ENCODE measurements at regions not wholly inside any gene's neighbourhood (a gene's known extent, or its start where the extent isn't known, plus 50 kb on each side); places are given as distances from the start of the nearest gene placed in this dataset.

GRCh38 chr4:131159261-131159660 lies 1989.8 kb upstream of the PCDH10 start:
- TF ChIP-seq ZNF148 (tag by site-specific recombination; IDR thresholded peaks at IDR 0.05; ENCODE audit: borderline replicate concordance): no peak
- TF ChIP-seq ZNF600 (tag by site-specific recombination; IDR thresholded peaks at IDR 0.05): no peak
- no peak for TF ChIP-seq SCRT2 (tag by site-specific recombination; IDR thresholded peaks at IDR 0.05)
- TF ChIP-seq ZNF24 (tag by site-specific recombination; IDR thresholded peaks at IDR 0.05): no peak
- no peak for TF ChIP-seq ZFP3 (tag by site-specific recombination; IDR thresholded peaks at IDR 0.05; ENCODE audit: low read depth)
- no peak for TF ChIP-seq ZNF529 (tag by site-specific recombination; IDR thresholded peaks at IDR 0.05; ENCODE audit: insufficient replicate concordance)
- TF ChIP-seq INSM2 (tag by site-specific recombination; IDR thresholded peaks at IDR 0.05): no peak
- TF ChIP-seq ZNF398 (tag by site-specific recombination; IDR thresholded peaks at IDR 0.05): no peak
- TF ChIP-seq ZNF664 (tag by site-specific recombination; IDR thresholded peaks at IDR 0.05): no peak
- TF ChIP-seq ZNF416 (tag by site-specific recombination; IDR thresholded peaks at IDR 0.05): no peak
- TF ChIP-seq ELK4 (IDR thresholded peaks at IDR 0.05; ENCODE audit: borderline replicate concordance, low read depth, low read length): no peak
- TF ChIP-seq BCL11A (tag by site-specific recombination; IDR thresholded peaks at IDR 0.05; ENCODE audit: low read depth): no peak
- TF ChIP-seq ZBTB7A (tag by site-specific recombination; IDR thresholded peaks at IDR 0.05; ENCODE audit: low read depth): no peak
- no peak for TF ChIP-seq ZNF629 (tag by site-specific recombination; IDR thresholded peaks at IDR 0.05)
- no peak for TF ChIP-seq ZFP41 (tag by site-specific recombination; IDR thresholded peaks at IDR 0.05; ENCODE audit: borderline replicate concordance)
- TF ChIP-seq ZNF692 (tag by site-specific recombination; IDR thresholded peaks at IDR 0.05): no peak
- ChIA-PET POLR2A (no interaction called here), CTCF (no interaction called here)
- Histone ChIP-seq H3K27ac (ENCODE audit: extremely low read depth, low read depth, low read length) (no peak overlapping the region), H3K9me3 (ENCODE audit: control insufficient read depth, insufficient read depth, low read depth, low read length) (no peaks in the 10 kb centered on the region), H3K4me1 (ENCODE audit: control insufficient read depth, insufficient read depth, low read length) (no peaks in the 10 kb centered on the region), H3K4me3 (ENCODE audit: low read depth, low read length) (no peak overlapping the region), H3K36me3 (ENCODE audit: control insufficient read depth in 2 of 2, insufficient read depth in 1 of 2, low read length in 2 of 2) (no peaks in the 10 kb centered on the region)

GRCh38 chr4:131192318-131192717 lies 1956.8 kb upstream of the PCDH10 start:
- Histone ChIP-seq H3K4me3 (ENCODE audit: low read depth, low read length) (no peak overlapping the region), H3K27ac (ENCODE audit: extremely low read depth, low read depth, low read length) (no peak overlapping the region), H3K9me3 (ENCODE audit: control insufficient read depth, insufficient read depth, low read depth, low read length) (no peaks in the 10 kb centered on the region), H3K4me1 (ENCODE audit: control insufficient read depth, insufficient read depth, low read length) (no peaks in the 10 kb centered on the region), H3K36me3 (ENCODE audit: control insufficient read depth in 2 of 2, insufficient read depth in 1 of 2, low read length in 2 of 2) (no peaks in the 10 kb centered on the region)
- no peak for TF ChIP-seq GLIS1 (tag by site-specific recombination; IDR thresholded peaks at IDR 0.05)
- TF ChIP-seq ZSCAN23 (tag by site-specific recombination; IDR thresholded peaks at IDR 0.05): no peak
- TF ChIP-seq KLF7 (tag by site-specific recombination; IDR thresholded peaks at IDR 0.05; ENCODE audit: borderline replicate concordance): no peak
- TF ChIP-seq ZNF488 (tag by site-specific recombination; IDR thresholded peaks at IDR 0.05): no peak
- TF ChIP-seq ZNF555 (tag by site-specific recombination; conservative IDR thresholded peaks at IDR 0.05): no peak
- no peak for TF ChIP-seq ZNF677 (tag by site-specific recombination; IDR thresholded peaks at IDR 0.05)
- no peak for TF ChIP-seq ZNF132 (tag by site-specific recombination; IDR thresholded peaks at IDR 0.05; ENCODE audit: borderline replicate concordance)
- no peak for TF ChIP-seq ZFP41 (tag by site-specific recombination; IDR thresholded peaks at IDR 0.05; ENCODE audit: borderline replicate concordance)
- no peak for TF ChIP-seq ZNF596 (tag by site-specific recombination; IDR thresholded peaks at IDR 0.05)
- ChIA-PET POLR2A (no interaction called here), CTCF (no interaction called here)

All from HEK293 (cell line).